SH-SY5Y (cell line): ENCODE measurements at regions not wholly inside any gene's neighbourhood (a gene's known extent, or its start where the extent isn't known, plus 50 kb on each side); places are given as distances from the start of the nearest gene placed in this dataset.

Experiments used
- GATA2 ChIP-seq: IDR thresholded peaks from 2 replicates; pipeline ENCODE4 v1.6.1; 2011; ENCODE audit warnings: mild to moderate bottlenecking, low read depth, low read length
- GATA3 ChIP-seq: IDR thresholded peaks from 2 replicates; pipeline ENCODE4 v1.6.1; 2011; ENCODE audit warnings: low read depth, mild to moderate bottlenecking, low read length, moderate library complexity

DNA sequence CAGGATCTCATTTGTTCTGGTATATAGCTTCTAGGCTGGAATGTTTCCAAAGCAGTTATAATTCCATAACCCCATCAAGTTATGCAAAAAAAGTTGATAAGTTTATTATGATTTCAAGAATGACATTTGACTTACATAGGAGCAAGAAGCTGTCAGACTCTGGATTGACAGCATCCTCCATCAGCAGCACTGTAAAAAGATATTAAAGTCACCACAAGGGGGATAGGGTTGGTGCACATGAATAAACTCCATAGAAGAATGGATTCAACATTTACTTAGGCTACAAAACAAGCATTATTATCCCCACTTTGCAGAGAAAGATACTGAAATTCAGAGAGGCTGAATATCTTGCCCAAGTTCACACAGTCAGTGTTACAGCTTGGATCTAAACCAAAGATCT, 208.9 kb upstream of the SLC30A5 start:
- TF ChIP-seq GATA2 (no peak), GATA3 (no peak)
